Ishikawa (cell line): ENCODE measurements at regions not wholly inside any gene's neighbourhood (a gene's known extent, or its start where the extent isn't known, plus 50 kb on each side); places are given as distances from the start of the nearest gene placed in this dataset.

Experiments used
- CEBPB ChIP-seq: IDR thresholded peaks from 2 replicates; pipeline ENCODE4 v1.6.1; 2012
- CREB1 ChIP-seq: IDR thresholded peaks from 2 replicates; pipeline ENCODE4 v1.6.1; 2012; ENCODE audit warnings: low read depth
- EP300 ChIP-seq: IDR thresholded peaks from 2 replicates; pipeline ENCODE4 v1.6.1; 2012; ENCODE audit warnings: borderline replicate concordance
- TAF1 ChIP-seq: IDR thresholded peaks from 2 replicates; pipeline ENCODE4 v1.6.1; 2012; ENCODE audit warnings: low read depth, mild to moderate bottlenecking
- ZBTB7A ChIP-seq: IDR thresholded peaks from 2 replicates; pipeline ENCODE4 v1.6.1; 2012; ENCODE audit warnings: low read depth
- TF ChIP-seq, protein P1 (sequence below): IDR thresholded peaks from 2 replicates; pipeline ENCODE4 v1.6.1; 2012
- TF ChIP-seq, protein P2 (sequence below): IDR thresholded peaks from 2 replicates; pipeline ENCODE4 v1.6.1; 2012

DNA sequence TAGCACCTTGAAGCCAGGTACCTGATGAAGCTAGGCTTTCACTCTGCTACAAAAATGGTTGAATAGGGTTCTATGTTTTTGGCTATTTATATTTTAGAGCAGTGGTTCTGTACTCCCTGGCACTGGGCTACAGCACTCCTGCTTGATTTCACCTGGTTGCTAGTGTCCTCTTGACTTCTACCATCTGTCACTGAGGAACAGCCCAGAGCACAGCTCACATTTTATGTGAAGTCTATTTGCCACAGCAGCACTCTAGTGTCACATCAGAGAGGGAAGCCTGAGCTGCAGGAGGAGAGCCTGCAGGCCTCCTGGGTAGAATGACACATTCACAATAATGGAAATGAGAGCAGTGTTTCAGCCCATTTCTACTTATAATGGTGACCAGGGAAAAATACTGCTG, 184.2 kb downstream of the ZNF486 start:
- no peak for TF ChIP-seq TAF1
- no peak for TF ChIP-seq EP300
- no peak for TF ChIP-seq CEBPB
- TF ChIP-seq, protein P1, sequence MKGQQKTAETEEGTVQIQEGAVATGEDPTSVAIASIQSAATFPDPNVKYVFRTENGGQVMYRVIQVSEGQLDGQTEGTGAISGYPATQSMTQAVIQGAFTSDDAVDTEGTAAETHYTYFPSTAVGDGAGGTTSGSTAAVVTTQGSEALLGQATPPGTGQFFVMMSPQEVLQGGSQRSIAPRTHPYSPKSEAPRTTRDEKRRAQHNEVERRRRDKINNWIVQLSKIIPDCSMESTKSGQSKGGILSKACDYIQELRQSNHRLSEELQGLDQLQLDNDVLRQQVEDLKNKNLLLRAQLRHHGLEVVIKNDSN: no peak
- TF ChIP-seq, protein P2, sequence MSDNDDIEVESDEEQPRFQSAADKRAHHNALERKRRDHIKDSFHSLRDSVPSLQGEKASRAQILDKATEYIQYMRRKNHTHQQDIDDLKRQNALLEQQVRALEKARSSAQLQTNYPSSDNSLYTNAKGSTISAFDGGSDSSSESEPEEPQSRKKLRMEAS: no peak
- no peak for TF ChIP-seq CREB1
- no peak for TF ChIP-seq ZBTB7A
